ENCODE measurements at regions not wholly inside any gene's neighbourhood (a gene's known extent, or its start where the extent isn't known, plus 50 kb on each side); places are given as distances from the start of the nearest gene placed in this dataset.

DNA sequence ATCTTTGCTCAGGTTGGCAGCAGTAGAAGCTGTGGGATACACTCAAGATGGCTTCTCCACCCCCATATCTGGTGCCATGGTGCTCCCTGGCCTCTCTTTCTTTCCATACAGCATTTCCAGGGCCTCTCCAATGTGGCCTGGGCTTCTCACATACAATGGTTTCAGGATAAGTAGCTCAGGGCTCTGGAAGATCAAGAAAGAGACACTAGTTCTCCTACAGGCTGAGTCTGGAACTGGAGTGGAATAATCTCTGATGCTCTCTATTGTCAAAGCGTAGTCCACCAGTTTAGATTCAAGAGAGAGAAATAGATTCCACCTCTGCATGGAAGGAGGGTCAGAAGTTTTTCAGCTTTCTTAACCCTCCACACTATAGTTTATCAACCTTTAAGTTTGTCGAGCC lies 138.2 kb upstream of the AADAT start:
- TF ChIP-seq, protein P1, sequence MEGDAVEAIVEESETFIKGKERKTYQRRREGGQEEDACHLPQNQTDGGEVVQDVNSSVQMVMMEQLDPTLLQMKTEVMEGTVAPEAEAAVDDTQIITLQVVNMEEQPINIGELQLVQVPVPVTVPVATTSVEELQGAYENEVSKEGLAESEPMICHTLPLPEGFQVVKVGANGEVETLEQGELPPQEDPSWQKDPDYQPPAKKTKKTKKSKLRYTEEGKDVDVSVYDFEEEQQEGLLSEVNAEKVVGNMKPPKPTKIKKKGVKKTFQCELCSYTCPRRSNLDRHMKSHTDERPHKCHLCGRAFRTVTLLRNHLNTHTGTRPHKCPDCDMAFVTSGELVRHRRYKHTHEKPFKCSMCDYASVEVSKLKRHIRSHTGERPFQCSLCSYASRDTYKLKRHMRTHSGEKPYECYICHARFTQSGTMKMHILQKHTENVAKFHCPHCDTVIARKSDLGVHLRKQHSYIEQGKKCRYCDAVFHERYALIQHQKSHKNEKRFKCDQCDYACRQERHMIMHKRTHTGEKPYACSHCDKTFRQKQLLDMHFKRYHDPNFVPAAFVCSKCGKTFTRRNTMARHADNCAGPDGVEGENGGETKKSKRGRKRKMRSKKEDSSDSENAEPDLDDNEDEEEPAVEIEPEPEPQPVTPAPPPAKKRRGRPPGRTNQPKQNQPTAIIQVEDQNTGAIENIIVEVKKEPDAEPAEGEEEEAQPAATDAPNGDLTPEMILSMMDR (IDR thresholded peaks at IDR 0.05): no peak
- no peak for TF ChIP-seq ZFX (IDR thresholded peaks at IDR 0.05; ENCODE audit: borderline replicate concordance)
